NAMALWA (cell line): ENCODE measurements at regions not wholly inside any gene's neighbourhood (a gene's known extent, or its start where the extent isn't known, plus 50 kb on each side); places are given as distances from the start of the nearest gene placed in this dataset.
"Not testable (repeated sequence)": the region's sequence is repeated elsewhere in the genome, so short reads cannot be mapped to it uniquely, and the experiment has no call there.

Experiments used
- DNase-seq: peaks from one replicate; pipeline ENCODE4 v3.0.0-alpha.2; 2015; ENCODE audit warnings: low spot score

DNA sequence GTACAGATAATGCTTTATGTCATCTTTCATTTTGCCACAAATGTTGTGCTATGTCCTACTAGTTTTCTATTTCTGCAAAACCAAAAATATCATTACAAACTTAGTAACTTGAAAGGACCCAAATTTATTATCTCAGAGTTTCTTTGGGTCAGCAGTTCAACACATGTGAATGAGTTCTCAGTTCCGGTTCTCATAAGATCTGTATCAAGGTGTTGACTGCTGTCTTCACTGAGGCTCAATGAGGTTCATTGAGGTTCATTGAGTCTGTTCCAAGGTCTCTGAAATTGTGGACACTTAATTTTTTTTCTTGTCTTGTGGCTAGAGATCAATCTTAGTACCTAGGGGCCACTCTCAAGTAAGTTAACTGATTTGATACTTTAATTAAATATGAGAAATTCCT, 525.1 kb upstream of the BRINP3 start:
- no peak for DNase-seq

DNA sequence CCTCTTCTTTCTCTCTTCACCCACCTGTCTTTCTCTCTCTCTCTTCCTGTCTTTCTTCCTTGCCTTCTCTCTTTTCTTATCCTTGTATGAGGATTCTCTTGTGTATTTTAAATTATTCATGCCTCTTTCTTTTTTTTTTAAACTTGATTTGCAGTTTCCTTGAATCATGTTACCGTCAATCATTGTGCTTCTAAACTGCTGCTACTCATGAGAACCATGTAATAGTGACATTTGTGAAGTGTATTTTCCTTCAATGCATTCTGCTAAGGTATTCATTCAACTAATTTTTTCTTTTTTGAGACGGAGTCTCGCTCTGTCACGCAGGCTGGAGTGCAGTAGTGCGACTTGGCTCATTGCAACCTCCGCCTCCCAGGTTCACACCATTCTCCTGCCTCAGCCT, 539.1 kb upstream of the BRINP3 start:
- no peak for DNase-seq

- DNase-seq = no peak
These were observed 545.2 kb upstream of the BRINP3 start for GRCh38 chr1:191022856-191023255.

GRCh38 chr1:191025896-191026642, 548.4 kb upstream of the BRINP3 start:
- DNase-seq = no peak

DNA sequence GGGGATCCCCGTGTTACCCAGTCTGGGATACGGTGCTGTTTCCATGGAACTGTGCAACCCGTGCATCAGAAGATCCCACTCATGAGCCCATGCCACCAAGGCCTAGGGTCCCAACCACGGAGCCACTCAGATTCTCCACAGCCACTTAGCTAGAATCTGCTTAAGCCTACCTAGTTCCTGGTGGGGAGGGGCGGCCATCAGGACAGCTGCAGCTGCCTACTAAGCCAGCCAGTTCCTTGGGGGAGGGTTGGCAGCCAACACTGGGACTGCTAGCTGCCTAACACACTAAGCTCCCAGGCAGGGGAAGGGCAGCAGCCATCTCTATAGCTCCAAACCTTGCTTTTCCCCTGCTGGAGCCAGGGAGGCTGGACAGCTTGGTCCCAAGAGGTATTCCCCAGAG, 549.2 kb upstream of the BRINP3 start:
- DNase-seq = no peak

DNA sequence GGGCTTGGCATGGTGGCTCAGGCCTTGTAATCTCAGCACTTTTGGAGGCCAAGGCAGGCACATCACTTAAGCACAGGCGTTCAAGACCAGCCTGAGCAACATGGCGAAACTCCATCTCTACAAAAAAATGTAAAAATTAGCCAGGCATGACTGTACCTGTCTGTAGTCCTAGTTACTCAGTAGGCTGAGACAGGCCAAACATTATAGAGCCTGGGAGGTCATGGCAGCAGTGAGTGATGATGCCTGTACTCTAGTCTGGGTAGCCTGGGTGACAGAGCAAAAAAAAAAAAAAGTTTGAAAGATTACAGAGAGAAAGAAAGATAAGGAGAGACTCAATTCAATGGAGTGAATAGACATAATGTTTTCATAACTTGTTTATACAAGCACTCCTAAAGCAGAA, 556.5 kb upstream of the BRINP3 start:
- no peak for DNase-seq

DNA sequence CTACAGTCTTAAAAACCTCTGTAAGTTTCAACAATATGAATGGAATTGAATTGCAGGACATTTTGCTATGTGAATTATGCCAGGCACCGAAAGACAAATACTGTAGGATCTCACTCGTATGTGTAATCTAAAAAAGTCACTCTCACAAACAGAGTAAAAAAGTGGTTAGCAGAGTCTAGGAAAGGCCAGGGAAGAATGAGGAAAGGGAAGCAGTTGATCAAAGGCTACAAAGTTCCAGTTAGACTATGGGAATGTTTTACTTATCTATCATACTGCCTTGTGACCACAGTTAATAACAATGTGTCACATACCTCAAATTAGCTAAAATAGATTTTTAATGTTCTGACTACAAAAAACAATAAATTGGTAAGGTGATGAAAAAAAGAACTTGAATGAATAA, 565.4 kb upstream of the BRINP3 start:
- DNase-seq = no peak

DNA sequence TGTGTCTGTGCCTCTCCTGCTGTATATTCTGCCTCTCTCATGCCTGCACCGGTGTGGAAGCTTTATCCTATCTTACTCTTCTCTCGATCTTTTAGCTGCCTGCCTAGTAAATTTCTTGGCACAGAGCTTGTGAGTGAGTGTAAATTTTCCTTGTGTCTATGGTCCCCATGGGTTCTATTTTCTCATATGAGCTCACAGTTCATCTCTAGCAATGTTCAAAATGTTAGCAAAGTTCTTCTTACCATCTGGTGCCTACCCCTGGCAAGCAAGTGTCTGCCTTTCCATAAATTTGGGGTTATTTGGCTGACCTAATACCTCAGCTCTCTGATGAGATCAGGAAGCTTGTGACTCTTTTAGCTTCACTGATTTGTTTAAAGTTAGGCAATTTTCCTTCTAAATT, 572.1 kb upstream of the BRINP3 start:
- DNase-seq = no peak

- DNase-seq = no peak
These were observed 575.2 kb upstream of the BRINP3 start for GRCh38 chr1:191052888-191053287.

GRCh38 chr1:191065346-191065745, 587.7 kb upstream of the BRINP3 start:
- no peak for DNase-seq

DNA sequence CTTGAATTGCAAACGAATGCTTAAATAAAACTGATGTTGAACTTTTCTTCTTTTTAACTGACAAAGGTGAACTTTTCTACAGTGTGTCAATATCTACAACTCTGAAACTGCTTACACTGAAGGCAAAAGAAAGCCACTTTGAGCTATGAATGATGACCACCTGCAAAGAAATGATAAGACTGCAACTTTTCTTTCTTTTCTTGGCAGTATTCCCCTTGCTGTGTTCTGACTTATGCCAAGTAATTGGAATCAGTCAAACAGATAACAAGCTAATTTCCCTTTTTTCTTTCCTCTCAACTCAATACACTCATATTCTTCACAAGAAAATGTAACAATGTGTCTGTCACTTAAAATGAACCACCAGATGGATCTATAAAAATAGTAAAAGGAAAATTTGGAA, 588.1 kb upstream of the BRINP3 start:
- DNase-seq = no peak

DNA sequence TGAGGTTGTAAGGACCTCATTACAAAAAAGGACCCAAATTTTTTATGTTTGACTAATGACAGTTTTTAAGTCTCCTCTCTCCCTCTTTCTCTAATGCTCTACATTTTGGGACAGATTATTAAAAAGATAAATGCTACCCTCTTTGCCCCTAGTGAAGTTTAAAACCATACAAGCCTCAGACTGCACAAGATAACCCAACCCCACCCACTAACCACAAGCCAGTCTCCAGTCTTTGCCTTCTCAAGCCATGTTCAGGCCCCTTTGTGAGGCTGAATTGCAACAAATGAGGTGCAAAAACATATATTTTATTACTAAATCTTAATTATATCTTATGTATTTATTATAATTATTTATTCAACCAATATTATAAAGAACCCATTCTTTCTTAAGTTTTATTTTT, 597.2 kb upstream of the BRINP3 start:
- no peak for DNase-seq

GRCh38 chr1:191083090-191083489, 605.4 kb upstream of the BRINP3 start:
- not testable (repeated sequence) for DNase-seq

DNA sequence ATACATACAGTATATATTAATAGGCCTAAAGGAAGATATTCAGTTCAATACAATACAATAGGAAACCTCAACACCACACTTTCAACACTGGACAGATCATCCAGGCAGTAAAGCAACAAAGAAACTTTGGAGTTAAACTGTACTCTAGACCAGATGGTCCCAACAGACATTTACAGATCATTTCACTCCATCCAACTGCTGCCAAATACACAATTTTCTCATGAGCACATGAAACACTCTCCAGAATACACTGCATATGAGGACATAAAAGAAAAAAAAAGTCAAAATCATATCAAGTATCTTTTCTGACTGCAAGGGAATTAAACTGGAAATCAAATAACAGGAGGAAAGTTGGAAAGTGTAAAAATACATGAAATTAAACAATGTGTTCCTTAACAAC, 607.5 kb upstream of the BRINP3 start:
- no peak for DNase-seq

DNA sequence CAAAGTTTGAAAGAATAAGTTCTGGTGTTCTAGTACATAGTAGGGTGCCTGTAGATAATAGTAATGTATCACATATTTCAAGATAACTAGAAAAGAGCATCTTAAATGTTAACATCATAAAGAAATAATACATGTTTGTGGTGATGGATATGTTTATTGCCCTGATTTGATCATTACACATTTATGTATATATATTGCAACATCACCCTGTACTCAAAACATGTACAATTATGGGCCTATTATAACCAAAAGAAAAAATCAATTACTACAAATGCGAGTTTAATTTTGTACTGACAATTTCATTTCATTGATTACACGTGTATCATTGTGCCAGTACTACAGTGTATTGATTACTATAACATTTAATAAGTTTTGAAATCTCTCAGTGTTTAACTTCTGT, 609.2 kb upstream of the BRINP3 start:
- DNase-seq = no peak

GRCh38 chr1:191096405-191096804, 618.7 kb upstream of the BRINP3 start:
- DNase-seq = no peak

GRCh38 chr1:191099696-191100095, 622.0 kb upstream of the BRINP3 start:
- no peak for DNase-seq

DNA sequence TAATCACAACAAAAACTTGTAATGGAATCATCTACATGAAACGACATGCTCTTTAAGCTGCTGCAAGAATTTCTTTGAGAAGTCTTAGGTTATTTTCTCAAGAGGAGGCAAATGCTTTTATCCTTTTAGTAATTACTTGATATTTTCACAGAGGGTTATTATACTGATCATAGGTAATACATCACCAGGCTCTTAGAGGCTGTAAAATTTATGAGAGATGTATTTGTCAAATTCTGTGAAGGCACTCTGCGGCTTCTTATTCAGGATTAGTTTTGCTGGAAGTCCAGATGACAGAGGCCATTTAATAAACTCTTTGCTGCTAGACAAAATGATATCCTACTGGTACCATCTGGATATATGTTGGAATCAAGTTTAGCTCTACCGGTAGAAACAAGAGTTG, 624.3 kb upstream of the BRINP3 start:
- DNase-seq = no peak

GRCh38 chr1:191125950-191126349, 648.3 kb upstream of the BRINP3 start:
- DNase-seq = no peak

DNA sequence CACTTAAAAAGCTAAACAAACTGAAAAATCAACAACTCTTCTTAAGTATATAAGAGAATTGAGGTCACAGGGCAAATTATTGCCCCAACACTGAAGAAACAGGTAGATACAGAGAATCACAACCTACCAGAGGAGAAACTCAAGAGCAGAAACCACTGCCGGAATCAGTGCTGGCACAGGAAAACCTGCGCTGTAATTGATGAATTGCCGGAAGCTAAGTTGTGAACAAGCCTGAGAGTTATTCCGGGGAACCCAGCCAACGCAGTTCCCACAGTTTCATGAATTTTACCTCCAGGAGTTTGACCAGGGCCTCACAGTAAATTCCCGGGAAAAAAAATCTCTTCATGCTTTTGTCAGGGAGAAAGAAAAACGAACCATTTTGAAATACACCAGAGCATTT, 657.1 kb upstream of the BRINP3 start:
- no peak for DNase-seq

DNA sequence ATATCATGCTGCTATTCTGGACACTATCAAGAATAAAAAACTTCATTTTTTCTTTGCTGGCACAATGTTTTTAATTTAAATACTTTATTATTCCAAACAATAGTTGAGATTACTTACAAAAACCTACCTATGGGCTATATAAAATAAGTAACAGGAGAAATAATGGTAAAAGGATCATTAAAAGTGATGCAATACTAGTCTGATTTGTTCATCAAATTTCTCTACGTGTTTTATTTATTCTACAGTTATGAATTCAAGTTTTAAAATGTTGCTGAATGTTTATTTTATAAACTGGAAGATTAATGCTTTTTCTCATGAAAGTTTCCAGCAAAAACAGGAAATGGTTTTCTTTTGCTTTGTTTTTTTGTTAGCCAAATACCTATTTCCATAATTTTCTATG, 662.4 kb upstream of the BRINP3 start:
- DNase-seq = no peak

- no peak for DNase-seq
These were observed 665.1 kb upstream of the BRINP3 start for GRCh38 chr1:191142748-191143147.

DNA sequence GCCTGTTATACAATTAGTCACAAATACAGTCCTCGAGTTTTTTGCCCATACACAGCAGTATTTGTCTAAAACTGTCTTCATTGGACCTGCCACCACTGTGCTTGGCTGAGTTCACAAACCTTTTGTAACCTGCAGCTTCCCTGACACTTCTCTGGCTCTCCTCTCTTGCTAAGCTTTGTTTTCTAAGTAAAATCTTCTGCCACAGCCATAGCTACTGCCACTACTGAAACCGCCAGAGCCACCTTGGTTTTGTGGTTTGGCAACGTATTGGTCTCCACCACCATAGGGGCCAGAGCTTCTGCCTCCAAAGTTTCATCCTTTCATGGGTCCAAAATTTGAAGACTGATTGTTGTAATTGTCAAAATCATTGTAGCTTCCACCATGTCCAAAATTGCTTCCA, 668.2 kb upstream of the BRINP3 start:
- DNase-seq = no peak

DNA sequence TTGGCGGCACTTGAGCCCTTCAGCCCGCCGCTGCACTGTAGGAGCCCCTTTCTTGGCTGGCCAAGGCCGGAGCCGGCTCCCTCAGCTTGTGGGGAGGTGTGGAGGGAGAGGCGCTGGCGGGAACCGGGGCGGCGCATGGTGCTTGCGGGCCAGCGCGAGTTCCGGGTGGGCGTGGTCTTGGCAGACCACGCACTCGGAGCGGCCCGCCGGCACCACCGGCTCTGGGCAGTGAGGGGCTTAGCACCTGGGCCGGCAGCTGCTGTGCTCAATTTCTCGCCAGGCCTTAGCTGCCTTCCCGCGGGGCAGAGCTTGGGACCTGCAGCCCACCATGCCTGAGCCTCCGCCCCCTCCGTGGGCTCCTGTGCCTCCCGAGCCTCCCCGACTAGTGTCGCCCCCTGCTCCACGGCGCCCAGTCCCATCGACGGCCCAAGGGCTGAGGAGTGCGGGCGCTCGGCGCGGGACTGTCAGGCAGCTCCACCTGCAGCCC, 673.7 kb upstream of the BRINP3 start:
- DNase-seq = no peak
